ENCODE measurements at regions not wholly inside any gene's neighbourhood (a gene's known extent, or its start where the extent isn't known, plus 50 kb on each side); places are given as distances from the start of the nearest gene placed in this dataset.
"Not testable (repeated sequence)": the region's sequence is repeated elsewhere in the genome, so short reads cannot be mapped to it uniquely, and the experiment has no call there.

- WGBS, 2 experiments (ENCODE audit: low coverage in 1 of 2, low lambda C conversion rate in 2 of 2, missing lambda C conversion rate in 2 of 2): 43 to 50% methylated on average over 1 of the region's 1 CpG
- in situ Hi-C loops (cut with MboI): no loop called here
- Histone ChIP-seq H3K27me3 (replicated peaks; ENCODE audit: insufficient read depth) (no peaks in the 10 kb centered on the region), H3K36me3 (ENCODE audit: low read depth) (no peaks in the 10 kb centered on the region), H3K4me2 (ENCODE audit: unreplicated experiment) (no peak overlapping the region), H3K9me2 (ENCODE audit: insufficient read depth) (no peaks in the 10 kb centered on the region), H3K4me1 (ENCODE audit: insufficient read depth) (0 out of 2 replicates have a peak, but pooled peaks cover 3% of the 10 kb centered on the region), H3K9ac (no peak overlapping the region), H3K27ac (no peak overlapping the region), H3F3A (ENCODE audit: insufficient read depth) (no peaks in the 10 kb centered on the region), H4K20me1 (ENCODE audit: insufficient read depth) (no peaks in the 10 kb centered on the region), H3K79me2 (ENCODE audit: insufficient read depth) (no peaks in the 10 kb centered on the region), H2AFZ (no peak overlapping the region), H3K4me3 (no peak overlapping the region), H3K9me3 (ENCODE audit: low read depth) (no peaks in the 10 kb centered on the region)
- DNase-seq: no peak
- TF ChIP-seq EZH2 (IDR thresholded peaks at IDR 0.05; ENCODE audit: insufficient read depth, poor library complexity, severe bottlenecking) (no peak), EZH2phosphoT487 (IDR thresholded peaks at IDR 0.05; ENCODE audit: insufficient read depth, low read depth) (no peak)
These were observed 174.6 kb downstream of the VEGFC start for GRCh38 chr4:176618138-176618537.

- no peak for DNase-seq
- WGBS, 2 experiments (ENCODE audit: low coverage in 1 of 2, low lambda C conversion rate in 2 of 2, missing lambda C conversion rate in 2 of 2): 69 to 78% methylated on average over 2 of the region's 2 CpGs
These were observed 173.3 kb downstream of the VEGFC start for GRCh38 chr4:176619430-176619829.

GRCh38 chr4:176622251-176622948, 170.3 kb downstream of the VEGFC start:
- H3F3A ChIP-seq (ENCODE audit: insufficient read depth): no peaks in the 10 kb centered on the region
- no peak overlapping the region for H3K9ac ChIP-seq
- in situ Hi-C loops (cut with MboI): no loop called here
- DNase-seq: peak; percentile 53
- H3K4me1 ChIP-seq (ENCODE audit: insufficient read depth): 0 out of 2 replicates have a peak, but pooled peaks cover 3% of the 10 kb centered on the region
- H3K79me2 ChIP-seq (ENCODE audit: insufficient read depth): no peaks in the 10 kb centered on the region
- H3K27ac ChIP-seq: no peak overlapping the region
- no peaks in the 10 kb centered on the region for H3K9me3 ChIP-seq (ENCODE audit: low read depth)
- H3K27me3 ChIP-seq (replicated peaks; ENCODE audit: insufficient read depth): no peaks in the 10 kb centered on the region
- H3K4me2 ChIP-seq (ENCODE audit: unreplicated experiment): no peak overlapping the region
- no peaks in the 10 kb centered on the region for H3K36me3 ChIP-seq (ENCODE audit: low read depth)
- 44 to 51% methylated on average over 2 of the region's 2 CpGs for WGBS, 2 experiments (ENCODE audit: low coverage in 1 of 2, low lambda C conversion rate in 2 of 2, missing lambda C conversion rate in 2 of 2)
- no peaks in the 10 kb centered on the region for H3K9me2 ChIP-seq (ENCODE audit: insufficient read depth)
- TF ChIP-seq EZH2phosphoT487 (IDR thresholded peaks at IDR 0.05; ENCODE audit: insufficient read depth, low read depth) (no peak), EZH2 (IDR thresholded peaks at IDR 0.05; ENCODE audit: insufficient read depth, poor library complexity, severe bottlenecking) (no peak)
- H2AFZ ChIP-seq: no peak overlapping the region
- no peaks in the 10 kb centered on the region for H4K20me1 ChIP-seq (ENCODE audit: insufficient read depth)
- H3K4me3 ChIP-seq: no peak overlapping the region

More at GRCh38 chr4:176619430-176619829, 173.3 kb downstream of the VEGFC start:
- no peaks in the 10 kb centered on the region for H3K9me3 ChIP-seq (ENCODE audit: low read depth)
- H3K36me3 ChIP-seq (ENCODE audit: low read depth): no peaks in the 10 kb centered on the region
- no peaks in the 10 kb centered on the region for H3K27me3 ChIP-seq (replicated peaks; ENCODE audit: insufficient read depth)
- in situ Hi-C loops (cut with MboI): no loop called here
- H3K4me3 ChIP-seq: no peak overlapping the region
- H3K79me2 ChIP-seq (ENCODE audit: insufficient read depth): no peaks in the 10 kb centered on the region
- no peaks in the 10 kb centered on the region for H3F3A ChIP-seq (ENCODE audit: insufficient read depth)
- no peaks in the 10 kb centered on the region for H4K20me1 ChIP-seq (ENCODE audit: insufficient read depth)
- TF ChIP-seq EZH2 (IDR thresholded peaks at IDR 0.05; ENCODE audit: insufficient read depth, poor library complexity, severe bottlenecking): no peak
- TF ChIP-seq EZH2phosphoT487 (IDR thresholded peaks at IDR 0.05; ENCODE audit: insufficient read depth, low read depth): no peak
- no peak overlapping the region for H3K9ac ChIP-seq
- no peak overlapping the region for H2AFZ ChIP-seq
- no peak overlapping the region for H3K4me2 ChIP-seq (ENCODE audit: unreplicated experiment)
- H3K4me1 ChIP-seq (ENCODE audit: insufficient read depth): 0 out of 2 replicates have a peak, but pooled peaks cover 3% of the 10 kb centered on the region
- no peaks in the 10 kb centered on the region for H3K9me2 ChIP-seq (ENCODE audit: insufficient read depth)
- no peak overlapping the region for H3K27ac ChIP-seq

GRCh38 chr4:176624983-176625610, 167.6 kb downstream of the VEGFC start:
- H3K4me1 ChIP-seq (ENCODE audit: insufficient read depth); H3F3A ChIP-seq (ENCODE audit: insufficient read depth); H3K9me3 ChIP-seq (ENCODE audit: low read depth); H3K79me2 ChIP-seq (ENCODE audit: insufficient read depth); H3K27me3 ChIP-seq (replicated peaks; ENCODE audit: insufficient read depth); in situ Hi-C loops (cut with MboI); H3K4me2 ChIP-seq (ENCODE audit: unreplicated experiment); H2AFZ ChIP-seq; H3K4me3 ChIP-seq; H3K27ac ChIP-seq; H3K9ac ChIP-seq; H4K20me1 ChIP-seq (ENCODE audit: insufficient read depth); DNase-seq; H3K9me2 ChIP-seq (ENCODE audit: insufficient read depth); H3K36me3 ChIP-seq (ENCODE audit: low read depth): not testable (repeated sequence)
- 91 to 92% methylated on average over 15 to 34 of the region's 37 CpGs for WGBS, 2 experiments (ENCODE audit: low coverage in 1 of 2, low lambda C conversion rate in 2 of 2, missing lambda C conversion rate in 2 of 2)
